Activated T-helper 17 cell treated with anti-CD3 and anti-CD28 coated beads, Interleukin-2, amount 50 U/mL, for 72 hours (primary cell): ENCODE measurements at regions not wholly inside any gene's neighbourhood (a gene's known extent, or its start where the extent isn't known, plus 50 kb on each side); places are given as distances from the start of the nearest gene placed in this dataset.
"Not testable (repeated sequence)": the region's sequence is repeated elsewhere in the genome, so short reads cannot be mapped to it uniquely, and the experiment has no call there.

Experiments used
- ATAC-seq: fragments of 150-1000 bp; cut with Tn5 transposase; replicated peaks from 2 replicates; pipeline ENCODE4 v1.10.0; 2021; ENCODE audit warnings: mild to moderate bottlenecking, moderate library complexity
- H3K27ac Mint-ChIP-seq: one replicate; pipeline ENCODE4 v1.8.0; 2022; ENCODE audit warnings: mixed read lengths
- H3K27me3 Mint-ChIP-seq: one replicate; pipeline ENCODE4 v1.8.0; 2022; ENCODE audit warnings: mixed read lengths
- H3K36me3 Mint-ChIP-seq: one replicate; pipeline ENCODE4 v1.8.0; 2022; ENCODE audit warnings: low read depth, mild to moderate bottlenecking, mixed read lengths
- H3K4me1 Mint-ChIP-seq: one replicate; pipeline ENCODE4 v1.8.0; 2022; ENCODE audit warnings: mixed read lengths
- H3K4me3 Mint-ChIP-seq: one replicate; pipeline ENCODE4 v1.8.0; 2022; ENCODE audit warnings: mild to moderate bottlenecking, mixed read lengths
- H3K9me3 Mint-ChIP-seq: one replicate; pipeline ENCODE4 v1.8.0; 2022; ENCODE audit warnings: mixed read lengths

GRCh38 chr1:56132520-56132919, 446.8 kb downstream of the PLPP3 start:
- H3K27me3 Mint-ChIP-seq: peaks cover 8% of the 10 kb centered on the region
- H3K4me1 Mint-ChIP-seq: no peaks in the 10 kb centered on the region
- no peaks in the 10 kb centered on the region for H3K36me3 Mint-ChIP-seq
- no peaks in the 10 kb centered on the region for H3K9me3 Mint-ChIP-seq
- H3K4me3 Mint-ChIP-seq: no peak overlapping the region
- ATAC-seq: no peak
- H3K27ac Mint-ChIP-seq: no peak overlapping the region

GRCh38 chr1:56129837-56130236, 449.5 kb downstream of the PLPP3 start:
- no peak for ATAC-seq
- Mint-ChIP-seq H3K9me3 (no peaks in the 10 kb centered on the region), H3K27ac (no peak overlapping the region), H3K4me1 (no peaks in the 10 kb centered on the region), H3K27me3 (peaks cover 6% of the 10 kb centered on the region), H3K36me3 (no peaks in the 10 kb centered on the region), H3K4me3 (no peak overlapping the region)

- Mint-ChIP-seq H3K9me3 (no peaks in the 10 kb centered on the region), H3K27ac (no peak overlapping the region), H3K27me3 (peaks cover 9% of the 10 kb centered on the region), H3K4me1 (no peaks in the 10 kb centered on the region), H3K4me3 (no peak overlapping the region), H3K36me3 (no peaks in the 10 kb centered on the region)
- ATAC-seq: no peak
These were observed 454.0 kb downstream of the PLPP3 start for GRCh38 chr1:56125316-56125715.

- no peak overlapping the region for H3K4me3 Mint-ChIP-seq
- H3K36me3 Mint-ChIP-seq: no peaks in the 10 kb centered on the region
- ATAC-seq: no peak
- H3K27me3 Mint-ChIP-seq: peaks cover 3% of the 10 kb centered on the region
- no peaks in the 10 kb centered on the region for H3K4me1 Mint-ChIP-seq
- no peak overlapping the region for H3K27ac Mint-ChIP-seq
- H3K9me3 Mint-ChIP-seq: no peaks in the 10 kb centered on the region
These were observed 455.5 kb downstream of the PLPP3 start for GRCh38 chr1:56123826-56124225.

- Mint-ChIP-seq H3K27ac (no peak overlapping the region), H3K4me1 (no peaks in the 10 kb centered on the region), H3K4me3 (no peak overlapping the region), H3K27me3 (peaks cover 3% of the 10 kb centered on the region), H3K9me3 (no peaks in the 10 kb centered on the region), H3K36me3 (no peaks in the 10 kb centered on the region)
- no peak for ATAC-seq
These were observed 455.9 kb downstream of the PLPP3 start for GRCh38 chr1:56123421-56123820.

GRCh38 chr1:56120021-56120420, 459.3 kb downstream of the PLPP3 start:
- Mint-ChIP-seq H3K27ac (no peak overlapping the region), H3K27me3 (peaks cover 18% of the 10 kb centered on the region), H3K36me3 (no peaks in the 10 kb centered on the region), H3K4me3 (no peak overlapping the region), H3K4me1 (no peaks in the 10 kb centered on the region), H3K9me3 (peaks cover 4% of the 10 kb centered on the region)
- ATAC-seq: no peak

GRCh38 chr1:56118676-56119075, 460.7 kb downstream of the PLPP3 start:
- not testable (repeated sequence) for H3K4me3 Mint-ChIP-seq, H3K36me3 Mint-ChIP-seq, H3K27ac Mint-ChIP-seq, H3K4me1 Mint-ChIP-seq, H3K9me3 Mint-ChIP-seq, ATAC-seq
- peaks cover 18% of the 10 kb centered on the region for H3K27me3 Mint-ChIP-seq

GRCh38 chr1:56115701-56116100, 463.7 kb downstream of the PLPP3 start:
- ATAC-seq: no peak
- Mint-ChIP-seq H3K9me3 (peaks cover 4% of the 10 kb centered on the region), H3K27ac (no peak overlapping the region), H3K4me1 (no peaks in the 10 kb centered on the region), H3K27me3 (peaks cover 16% of the 10 kb centered on the region), H3K4me3 (no peak overlapping the region), H3K36me3 (no peaks in the 10 kb centered on the region)

- ATAC-seq: no peak
- no peaks in the 10 kb centered on the region for H3K36me3 Mint-ChIP-seq
- peaks cover 16% of the 10 kb centered on the region for H3K27me3 Mint-ChIP-seq
- peaks cover 7% of the 10 kb centered on the region for H3K9me3 Mint-ChIP-seq
- no peak overlapping the region for H3K4me3 Mint-ChIP-seq
- H3K27ac Mint-ChIP-seq: no peak overlapping the region
- no peaks in the 10 kb centered on the region for H3K4me1 Mint-ChIP-seq
These were observed 465.7 kb downstream of the PLPP3 start for GRCh38 chr1:56113679-56114078.

- no peak for ATAC-seq
- peaks cover 14% of the 10 kb centered on the region for H3K9me3 Mint-ChIP-seq
- no peaks in the 10 kb centered on the region for H3K4me1 Mint-ChIP-seq
These were observed 472.1 kb downstream of the PLPP3 start for GRCh38 chr1:56107275-56107638.

GRCh38 chr1:56106531-56107274, 472.7 kb downstream of the PLPP3 start:
- H3K36me3 Mint-ChIP-seq: no peaks in the 10 kb centered on the region
- H3K9me3 Mint-ChIP-seq: peaks cover 14% of the 10 kb centered on the region
- peaks cover 7% of the 10 kb centered on the region for H3K27me3 Mint-ChIP-seq
- H3K27ac Mint-ChIP-seq: no peak overlapping the region
- H3K4me3 Mint-ChIP-seq: no peak overlapping the region
- no peak for ATAC-seq
- no peaks in the 10 kb centered on the region for H3K4me1 Mint-ChIP-seq

More at GRCh38 chr1:56107275-56107638, 472.1 kb downstream of the PLPP3 start:
- no peak overlapping the region for H3K27ac Mint-ChIP-seq
- no peaks in the 10 kb centered on the region for H3K36me3 Mint-ChIP-seq
- no peak overlapping the region for H3K4me3 Mint-ChIP-seq
- peaks cover 7% of the 10 kb centered on the region for H3K27me3 Mint-ChIP-seq

- Mint-ChIP-seq H3K9me3 (peaks cover 11% of the 10 kb centered on the region), H3K36me3 (no peaks in the 10 kb centered on the region), H3K4me3 (no peak overlapping the region), H3K27me3 (peaks cover 7% of the 10 kb centered on the region), H3K27ac (no peak overlapping the region), H3K4me1 (no peaks in the 10 kb centered on the region)
- ATAC-seq: no peak
These were observed 474.0 kb downstream of the PLPP3 start for GRCh38 chr1:56105397-56105796.

GRCh38 chr1:56099766-56100265, 479.5 kb downstream of the PLPP3 start:
- H3K36me3 Mint-ChIP-seq: no peaks in the 10 kb centered on the region
- H3K27me3 Mint-ChIP-seq: peaks cover 3% of the 10 kb centered on the region
- no peak overlapping the region for H3K27ac Mint-ChIP-seq
- H3K9me3 Mint-ChIP-seq: peaks cover 12% of the 10 kb centered on the region
- no peak for ATAC-seq
- H3K4me1 Mint-ChIP-seq: no peaks in the 10 kb centered on the region
- H3K4me3 Mint-ChIP-seq: no peak overlapping the region

- peaks cover under 1% of the 10 kb centered on the region for H3K27me3 Mint-ChIP-seq
- H3K9me3 Mint-ChIP-seq: peaks cover 8% of the 10 kb centered on the region
- no peak overlapping the region for H3K4me3 Mint-ChIP-seq
- ATAC-seq: no peak
- no peaks in the 10 kb centered on the region for H3K4me1 Mint-ChIP-seq
- H3K36me3 Mint-ChIP-seq: no peaks in the 10 kb centered on the region
- H3K27ac Mint-ChIP-seq: no peak overlapping the region
These were observed 480.4 kb downstream of the PLPP3 start for GRCh38 chr1:56098946-56099345.

- ATAC-seq: no peak
- Mint-ChIP-seq H3K4me3 (no peak overlapping the region), H3K36me3 (no peaks in the 10 kb centered on the region), H3K4me1 (no peaks in the 10 kb centered on the region), H3K27me3 (no peaks in the 10 kb centered on the region), H3K27ac (no peak overlapping the region), H3K9me3 (peaks cover 4% of the 10 kb centered on the region)
These were observed 481.6 kb downstream of the PLPP3 start for GRCh38 chr1:56097713-56098112.
